ENCODE measurements at regions not wholly inside any gene's neighbourhood (a gene's known extent, or its start where the extent isn't known, plus 50 kb on each side); places are given as distances from the start of the nearest gene placed in this dataset.
"Not testable (repeated sequence)": the region's sequence is repeated elsewhere in the genome, so short reads cannot be mapped to it uniquely, and the experiment has no call there.

GRCh38 chr1:233782937-233783586 is 121.4 kb upstream of the SLC35F3 start:
- no peak for DNase-seq (ENCODE audit: low read depth)
- in situ Hi-C loops (cut with HindIII; ENCODE audit: low pct_unique_long_range_greater_than_20kb, low sequenced_read_pairs), result no loop called here

- in situ Hi-C loops (cut with HindIII; ENCODE audit: low pct_unique_long_range_greater_than_20kb, low sequenced_read_pairs), result no loop called here
- DNase-seq (ENCODE audit: low read depth), result no peak
These were observed 116.9 kb upstream of the SLC35F3 start for GRCh38 chr1:233787599-233787998.

DNA sequence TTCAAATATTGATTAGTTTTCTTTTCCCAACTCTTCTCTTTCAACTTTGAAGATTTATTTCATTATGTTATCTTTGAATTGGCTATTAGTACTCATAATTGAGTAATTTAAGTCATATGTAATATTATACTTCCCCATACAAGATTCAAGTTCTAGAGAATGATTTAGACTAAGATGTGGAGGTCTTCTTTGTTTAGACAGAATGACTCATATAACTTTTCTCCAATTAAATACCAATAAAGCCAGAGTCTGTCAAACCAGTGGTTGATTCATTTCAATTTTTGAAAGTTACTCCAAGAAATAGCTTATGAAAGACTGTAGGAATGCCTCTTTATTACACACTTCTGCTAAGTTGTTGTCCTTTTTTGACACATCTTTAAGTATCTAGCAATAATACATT is 115.8 kb upstream of the SLC35F3 start:
- in situ Hi-C loops (cut with HindIII; ENCODE audit: low pct_unique_long_range_greater_than_20kb, low sequenced_read_pairs), result no loop called here

GRCh38 chr1:233790121-233790520 is 114.4 kb upstream of the SLC35F3 start:
- in situ Hi-C loops (cut with HindIII; ENCODE audit: low pct_unique_long_range_greater_than_20kb, low sequenced_read_pairs), result no loop called here
- no peak for DNase-seq (ENCODE audit: low read depth)

More for the DNA sequence above, 115.8 kb upstream of the SLC35F3 start:
- no peak for DNase-seq (ENCODE audit: low read depth)

DNA sequence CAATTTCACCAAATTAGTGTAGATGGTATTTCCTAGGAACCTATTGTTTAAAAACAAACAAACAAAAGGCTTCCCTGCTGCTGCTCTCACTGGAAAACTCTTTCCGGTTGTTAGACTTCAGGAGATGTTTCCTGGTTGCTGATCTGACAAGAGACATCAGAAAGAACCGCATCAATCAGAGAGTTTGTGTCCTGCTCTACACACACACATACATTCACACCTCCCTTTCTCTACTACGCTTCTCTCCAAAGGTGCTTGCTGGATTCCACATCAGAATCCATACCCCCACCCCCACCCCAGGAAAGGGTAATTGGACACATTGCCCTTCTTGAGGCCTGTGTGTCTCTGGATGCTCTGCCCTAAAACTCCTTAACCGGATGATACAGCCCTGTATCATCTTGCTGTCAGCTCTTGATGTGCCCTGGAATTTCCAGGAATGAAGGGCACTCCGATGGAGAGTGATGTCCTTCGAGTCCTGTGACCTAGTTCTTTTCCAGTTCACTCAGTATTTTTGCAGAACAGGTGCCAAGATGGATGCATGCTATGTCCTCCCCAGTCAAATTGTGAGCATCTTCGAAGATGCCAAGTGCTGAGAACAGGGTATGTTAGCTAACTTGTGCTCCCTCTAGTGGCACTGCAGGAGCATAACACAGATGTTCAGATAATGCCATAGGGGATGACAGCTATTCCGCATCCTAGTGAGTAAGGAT is 113.7 kb upstream of the SLC35F3 start:
- in situ Hi-C loops (cut with HindIII; ENCODE audit: low pct_unique_long_range_greater_than_20kb, low sequenced_read_pairs), result no loop called here
- peak; percentile 53 for DNase-seq (ENCODE audit: low read depth)

DNA sequence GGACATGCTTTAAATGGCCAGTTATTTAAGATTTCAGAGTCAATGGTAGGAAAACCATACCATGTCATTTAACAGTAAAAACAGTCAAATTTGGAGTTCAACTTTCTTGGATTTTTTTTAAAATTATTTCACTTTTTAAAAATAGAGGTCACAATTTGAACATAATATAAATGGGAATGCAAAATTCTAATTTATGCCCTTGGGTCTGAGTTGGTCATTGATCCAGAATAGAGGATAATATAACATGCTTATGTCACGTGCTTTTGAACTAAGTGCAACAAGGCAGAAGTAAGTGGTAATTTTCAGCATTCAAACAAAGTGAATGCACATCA is 113.1 kb upstream of the SLC35F3 start:
- DNase-seq (ENCODE audit: low read depth), result peak; percentile 4
- in situ Hi-C loops (cut with HindIII; ENCODE audit: low pct_unique_long_range_greater_than_20kb, low sequenced_read_pairs), result no loop called here

- peak; percentile 59 for DNase-seq (ENCODE audit: low read depth)
- in situ Hi-C loops (cut with HindIII; ENCODE audit: low pct_unique_long_range_greater_than_20kb, low sequenced_read_pairs), result no loop called here
These were observed 112.8 kb upstream of the SLC35F3 start for GRCh38 chr1:233791721-233792120.

DNA sequence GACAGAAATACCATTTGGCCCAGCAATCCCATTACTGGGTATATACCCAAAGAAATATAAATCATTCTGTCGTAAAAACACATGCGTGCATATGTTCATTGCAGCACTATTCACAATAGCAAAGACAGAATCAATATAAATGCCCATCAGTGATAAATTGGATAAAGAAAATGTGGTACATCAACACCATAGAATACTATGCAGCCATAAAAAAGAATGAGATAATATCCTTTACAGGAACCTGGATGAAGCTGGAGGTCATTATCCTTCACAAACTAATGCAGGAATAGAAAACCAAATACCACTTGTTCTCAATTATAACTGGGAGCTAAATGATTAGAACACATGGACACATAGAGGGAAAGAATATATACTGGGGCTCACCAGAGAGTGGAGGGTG is 109.6 kb upstream of the SLC35F3 start:
- in situ Hi-C loops (cut with HindIII; ENCODE audit: low pct_unique_long_range_greater_than_20kb, low sequenced_read_pairs), result no loop called here
- DNase-seq (ENCODE audit: low read depth), result no peak

DNA sequence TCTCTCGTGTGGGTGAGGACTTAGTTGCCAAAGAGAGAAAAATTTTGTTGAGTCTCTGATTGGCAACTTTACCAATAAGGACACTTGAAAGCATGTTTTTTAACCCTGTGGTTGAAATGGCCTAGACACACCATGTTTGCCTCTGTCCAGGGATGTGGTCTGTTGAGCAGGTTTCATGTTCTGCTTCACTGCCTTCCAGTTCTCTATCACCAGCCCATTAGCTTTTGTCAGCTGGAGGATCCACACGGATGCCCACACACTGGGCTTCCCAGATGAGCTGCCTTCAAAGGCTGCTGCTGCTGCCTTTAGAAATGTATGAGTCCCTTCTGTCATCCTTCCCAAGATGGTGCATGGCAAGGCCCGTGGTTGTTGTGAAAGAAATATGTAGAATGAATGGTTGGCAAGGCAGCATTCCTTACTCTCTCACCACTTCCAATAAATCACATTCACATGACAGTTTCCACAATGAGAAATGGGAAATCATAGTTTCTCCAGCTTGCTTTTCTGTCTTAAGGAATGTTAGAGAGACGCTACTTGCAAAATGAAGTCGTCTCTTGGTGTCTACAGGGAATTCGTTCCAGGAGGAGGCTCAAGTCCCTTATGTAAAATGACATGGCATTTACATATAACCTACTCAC is 108.2 kb upstream of the SLC35F3 start:
- peak; percentile 48 for DNase-seq (ENCODE audit: low read depth)
- in situ Hi-C loops (cut with HindIII; ENCODE audit: low pct_unique_long_range_greater_than_20kb, low sequenced_read_pairs), result no loop called here

DNA sequence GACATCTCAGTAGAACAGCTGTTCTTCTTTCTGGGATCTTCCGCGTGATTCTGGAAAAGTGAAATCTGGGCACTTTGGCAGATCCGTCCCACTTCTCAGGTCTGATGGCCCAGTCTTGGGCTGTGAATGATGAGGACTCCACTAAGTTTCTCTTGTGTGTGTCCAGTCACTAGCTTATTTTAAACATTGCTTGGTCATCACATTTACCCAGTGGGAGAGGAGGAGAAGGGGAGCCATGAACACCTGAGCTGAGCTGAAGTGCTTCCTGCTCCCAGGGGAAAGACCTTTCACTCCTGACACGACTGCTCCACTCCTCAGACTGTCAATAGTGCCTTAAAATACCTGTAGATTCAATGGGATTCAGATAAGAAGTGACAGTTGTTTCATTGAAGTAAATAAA is 101.9 kb upstream of the SLC35F3 start:
- in situ Hi-C loops (cut with HindIII; ENCODE audit: low pct_unique_long_range_greater_than_20kb, low sequenced_read_pairs), result no loop called here
- no peak for DNase-seq (ENCODE audit: low read depth)

DNA sequence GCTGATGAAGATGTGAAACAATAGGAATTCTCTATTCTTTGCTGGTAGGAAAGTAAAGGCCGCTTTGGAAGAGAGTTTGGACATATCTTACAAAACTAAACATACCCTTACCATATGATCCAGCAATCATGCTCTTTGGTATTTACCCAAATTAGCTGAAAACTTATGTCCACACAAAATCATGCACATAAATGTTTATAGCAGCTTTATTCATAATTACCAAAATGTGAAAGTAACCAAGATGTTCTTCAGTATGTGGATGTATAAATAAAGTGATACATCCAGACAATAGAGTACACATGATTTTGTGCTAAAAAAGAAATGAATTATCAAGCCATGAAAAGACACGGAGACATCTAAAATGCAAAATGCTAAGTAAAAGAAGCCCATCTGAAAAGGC is 98.7 kb upstream of the SLC35F3 start:
- in situ Hi-C loops (cut with HindIII; ENCODE audit: low pct_unique_long_range_greater_than_20kb, low sequenced_read_pairs), result no loop called here
- DNase-seq (ENCODE audit: low read depth), result no peak

DNA sequence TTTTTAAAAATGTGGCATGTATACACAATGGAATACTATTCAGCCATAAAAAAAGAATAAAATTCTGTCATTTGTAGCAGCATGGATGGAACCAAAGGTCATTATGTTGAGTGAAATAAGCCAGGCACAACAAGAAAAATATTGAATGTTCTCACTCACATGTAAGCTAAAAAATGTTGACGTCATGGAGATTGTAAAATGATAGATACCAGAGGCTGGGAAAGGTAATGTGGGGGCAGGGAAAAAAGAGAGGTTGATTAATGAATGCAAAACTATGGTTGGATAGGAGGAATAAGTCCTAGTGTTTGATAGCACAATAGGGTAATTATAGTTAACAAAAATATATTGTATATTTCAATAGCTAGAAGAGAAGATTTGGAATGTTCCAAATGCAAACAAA is 89.1 kb upstream of the SLC35F3 start:
- no peak for DNase-seq (ENCODE audit: low read depth)
- in situ Hi-C loops (cut with HindIII; ENCODE audit: low pct_unique_long_range_greater_than_20kb, low sequenced_read_pairs), result no loop called here

- DNase-seq (ENCODE audit: low read depth), result no peak
- in situ Hi-C loops (cut with HindIII; ENCODE audit: low pct_unique_long_range_greater_than_20kb, low sequenced_read_pairs), result no loop called here
These were observed 88.6 kb upstream of the SLC35F3 start for GRCh38 chr1:233815865-233816264.

DNA sequence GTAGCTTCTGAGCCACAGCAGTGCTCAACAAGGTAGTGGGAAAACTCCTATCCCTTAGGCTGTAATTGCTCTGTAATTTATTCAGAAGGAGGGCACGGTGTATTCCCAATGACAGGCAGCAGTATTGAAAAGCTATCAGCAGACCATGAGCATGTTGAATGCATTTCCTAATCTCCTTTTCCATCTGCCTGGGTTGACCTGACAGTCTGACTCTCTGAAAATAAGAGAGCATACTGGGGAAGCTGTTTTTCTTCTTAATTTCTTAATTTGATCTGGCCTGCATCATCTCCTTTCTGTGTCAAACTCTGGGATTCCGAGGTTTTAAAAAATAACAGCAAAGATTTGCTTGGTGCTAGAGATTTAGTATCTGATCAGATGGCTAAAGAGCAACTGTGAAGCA is 88.1 kb upstream of the SLC35F3 start:
- in situ Hi-C loops (cut with HindIII; ENCODE audit: low pct_unique_long_range_greater_than_20kb, low sequenced_read_pairs), result no loop called here
- DNase-seq (ENCODE audit: low read depth), result no peak

- in situ Hi-C loops (cut with HindIII; ENCODE audit: low pct_unique_long_range_greater_than_20kb, low sequenced_read_pairs), result no loop called here
- DNase-seq (ENCODE audit: low read depth), result no peak
These were observed 85.4 kb upstream of the SLC35F3 start for GRCh38 chr1:233819042-233819441.

DNA sequence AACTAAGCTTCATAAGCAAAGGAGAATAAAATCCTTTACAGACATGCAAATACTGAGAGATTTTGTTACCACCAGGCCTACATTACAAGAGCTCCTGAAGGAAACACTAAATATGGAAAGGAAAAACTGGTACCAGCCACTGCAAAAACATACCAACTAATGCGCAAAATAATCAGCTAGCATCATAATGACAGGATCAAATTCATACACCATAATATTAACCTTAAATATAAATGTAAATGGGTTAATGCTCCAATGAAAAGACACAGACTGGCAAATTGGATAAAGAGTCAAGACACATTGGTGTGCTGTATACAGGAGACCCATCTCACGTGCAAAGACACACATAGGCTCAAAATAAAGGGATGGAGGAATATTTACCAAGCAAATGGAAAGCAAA is 80.3 kb upstream of the SLC35F3 start:
- in situ Hi-C loops (cut with HindIII; ENCODE audit: low pct_unique_long_range_greater_than_20kb, low sequenced_read_pairs); DNase-seq (ENCODE audit: low read depth): not testable (repeated sequence)

GRCh38 chr1:233827937-233828336 is 76.5 kb upstream of the SLC35F3 start:
- in situ Hi-C loops (cut with HindIII; ENCODE audit: low pct_unique_long_range_greater_than_20kb, low sequenced_read_pairs); DNase-seq (ENCODE audit: low read depth): not testable (repeated sequence)

DNA sequence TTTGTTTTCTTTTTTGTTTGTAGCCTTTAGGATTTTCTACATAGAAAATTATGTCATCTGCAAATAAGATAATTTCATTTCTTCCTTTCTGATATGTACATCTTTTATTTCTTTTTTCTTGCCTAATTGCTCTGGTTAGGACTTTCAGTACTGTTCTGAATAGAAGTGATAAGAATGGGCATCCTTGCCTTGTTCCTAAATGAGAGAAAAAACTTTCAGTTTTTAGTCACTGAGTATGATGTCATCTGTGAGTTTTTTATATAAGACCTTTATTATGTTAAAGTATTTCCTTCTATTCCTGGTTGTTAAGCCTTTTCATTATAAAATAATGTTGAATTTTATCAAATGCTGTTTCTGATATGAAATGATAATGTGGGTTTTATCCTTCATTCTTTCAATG is 76.0 kb upstream of the SLC35F3 start:
- in situ Hi-C loops (cut with HindIII; ENCODE audit: low pct_unique_long_range_greater_than_20kb, low sequenced_read_pairs), result no loop called here
- no peak for DNase-seq (ENCODE audit: low read depth)

GRCh38 chr1:233834609-233835008 is 69.9 kb upstream of the SLC35F3 start:
- in situ Hi-C loops (cut with HindIII; ENCODE audit: low pct_unique_long_range_greater_than_20kb, low sequenced_read_pairs), result no loop called here

GRCh38 chr1:233838207-233838606 is 66.3 kb upstream of the SLC35F3 start:
- DNase-seq (ENCODE audit: low read depth); in situ Hi-C loops (cut with HindIII; ENCODE audit: low pct_unique_long_range_greater_than_20kb, low sequenced_read_pairs): not testable (repeated sequence)

More at GRCh38 chr1:233834609-233835008, 69.9 kb upstream of the SLC35F3 start:
- DNase-seq (ENCODE audit: low read depth), result no peak

All from Caki2 (cell line).